Dedifferentiated amniotic fluid mesenchymal stem cell (primary cell): ENCODE measurements at regions not wholly inside any gene's neighbourhood (a gene's known extent, or its start where the extent isn't known, plus 50 kb on each side); places are given as distances from the start of the nearest gene placed in this dataset.

Experiments
- DNase-seq: peaks from one replicate; pipeline ENCODE4 v3.0.0-alpha.2; 2016; ENCODE audit errors: extremely low spot score

- no peak for DNase-seq
Measured at GRCh38 chr3:168653255-168653654, 557.5 kb upstream of the GOLIM4 start.

GRCh38 chr3:168648321-168648720 lies 552.6 kb upstream of the GOLIM4 start:
- DNase-seq: no peak

GRCh38 chr3:168647582-168647981 lies 551.9 kb upstream of the GOLIM4 start:
- no peak for DNase-seq

- no peak for DNase-seq
Measured at GRCh38 chr3:168645180-168645579, 549.5 kb upstream of the GOLIM4 start.

- no peak for DNase-seq
Measured at GRCh38 chr3:168628549-168628948, 532.8 kb upstream of the GOLIM4 start.

DNA sequence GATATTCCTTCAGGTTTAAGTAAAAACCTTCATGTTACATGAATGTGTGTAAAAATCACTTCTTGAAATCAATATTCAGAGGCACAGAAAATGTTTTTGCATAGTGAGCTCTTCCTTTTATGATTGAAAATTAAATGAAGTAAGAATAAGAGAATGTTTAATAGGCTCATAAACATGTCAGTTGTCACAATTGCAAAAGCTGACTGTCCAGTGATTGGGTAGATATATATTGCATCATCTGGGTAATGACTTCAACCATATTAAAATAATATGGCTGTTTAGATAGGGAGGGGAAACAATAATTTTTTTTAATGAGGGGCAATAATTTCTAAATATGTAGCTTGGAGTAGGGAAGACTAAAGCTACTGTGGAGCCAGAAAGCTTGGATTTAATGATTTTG lies 529.8 kb upstream of the GOLIM4 start:
- DNase-seq: no peak

DNA sequence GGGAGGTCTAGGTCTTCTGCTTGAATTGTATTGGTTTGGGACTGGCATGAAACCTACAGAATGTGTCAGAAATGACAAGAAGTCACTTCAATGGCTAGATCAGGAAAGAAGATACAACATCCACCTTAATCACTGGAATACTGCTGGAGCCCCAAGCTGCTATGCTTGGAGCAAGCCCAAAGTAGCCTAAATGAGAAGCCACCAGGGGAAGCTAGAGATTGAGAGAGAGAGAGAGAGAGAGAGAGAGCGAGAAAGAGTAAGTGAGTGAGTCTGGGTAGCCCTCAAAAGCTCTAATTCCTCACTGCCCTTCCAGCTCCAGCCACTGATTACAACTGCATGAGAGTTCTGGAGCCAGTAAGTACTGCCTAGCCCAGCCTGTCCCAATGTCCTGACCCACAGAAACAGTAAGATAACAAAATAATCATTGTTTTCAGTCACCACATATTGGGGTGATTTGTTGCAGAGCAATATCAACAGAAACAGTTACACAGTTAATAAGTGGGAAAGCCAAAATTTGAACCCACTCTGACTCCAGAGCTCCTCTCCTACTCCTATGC lies 529.2 kb upstream of the GOLIM4 start:
- no peak for DNase-seq

- DNase-seq: no peak
Measured at GRCh38 chr3:168624195-168624594, 528.5 kb upstream of the GOLIM4 start.

DNA sequence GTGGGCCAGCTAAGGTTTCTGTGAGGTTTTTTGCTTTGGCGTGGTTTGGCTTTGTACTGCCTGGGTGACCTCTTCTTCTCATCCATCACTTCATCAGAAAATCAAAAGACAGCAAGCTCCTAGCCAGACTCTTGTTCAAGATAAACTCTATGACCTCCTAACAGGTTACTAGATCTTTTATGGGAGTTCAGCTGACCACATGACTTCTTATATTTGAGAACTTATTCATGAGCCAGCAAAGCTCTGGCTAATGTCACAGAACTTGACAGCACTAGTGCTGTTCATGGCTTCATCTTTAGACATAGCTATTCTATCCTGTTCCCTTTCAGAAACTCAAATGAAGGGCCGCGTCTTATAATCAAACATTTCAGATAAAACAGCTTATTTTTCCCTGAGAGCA lies 527.1 kb upstream of the GOLIM4 start:
- no peak for DNase-seq

GRCh38 chr3:168620854-168621253 lies 525.1 kb upstream of the GOLIM4 start:
- no peak for DNase-seq

GRCh38 chr3:168618827-168619470 lies 523.2 kb upstream of the GOLIM4 start:
- no peak for DNase-seq

DNA sequence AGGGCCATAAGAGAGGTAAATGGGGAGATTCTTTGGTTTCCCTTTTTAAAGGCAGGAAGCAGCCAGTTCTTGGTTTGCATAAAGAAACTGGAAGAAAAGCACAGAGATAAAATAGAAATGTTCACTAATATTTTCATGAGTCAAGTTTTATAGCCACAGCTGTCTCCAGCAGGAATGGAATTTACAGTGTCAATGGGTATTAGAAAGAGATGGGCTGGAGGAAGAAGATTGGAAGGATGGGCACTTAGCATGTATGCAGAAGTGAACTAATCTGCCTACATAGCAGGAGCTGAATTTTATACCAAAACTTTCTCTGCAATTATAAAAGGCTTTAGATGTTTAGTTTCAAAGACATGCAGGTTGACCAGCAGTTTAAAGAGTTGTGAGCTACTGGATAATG lies 521.9 kb upstream of the GOLIM4 start:
- no peak for DNase-seq

- no peak for DNase-seq
Measured at GRCh38 chr3:168616915-168617314, 521.2 kb upstream of the GOLIM4 start.

DNA sequence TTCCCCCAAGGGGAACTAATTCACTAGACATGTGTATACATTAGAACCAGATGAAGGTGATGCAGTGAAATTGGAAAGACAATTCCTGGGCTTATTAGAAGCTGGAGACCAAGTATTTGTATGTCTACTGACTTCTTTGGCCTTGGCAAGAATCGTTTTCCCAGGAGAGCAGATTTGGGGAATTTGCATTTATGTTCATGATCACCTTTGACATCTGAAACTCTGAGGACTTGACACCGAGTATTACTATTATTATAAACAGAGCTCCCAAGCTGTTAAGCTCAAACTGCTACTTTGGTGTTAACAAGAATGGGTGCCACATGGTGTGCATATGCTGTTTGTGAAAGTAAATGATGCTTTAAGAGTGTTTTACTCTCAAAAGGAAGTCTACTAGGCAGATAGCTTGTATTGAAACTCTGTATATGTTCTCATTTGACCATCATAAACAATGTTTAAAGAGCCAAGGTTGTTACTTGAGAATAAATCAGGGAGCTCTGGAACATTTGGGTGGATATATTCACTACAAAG lies 519.8 kb upstream of the GOLIM4 start:
- no peak for DNase-seq

GRCh38 chr3:168613151-168613550 lies 517.4 kb upstream of the GOLIM4 start:
- no peak for DNase-seq

DNA sequence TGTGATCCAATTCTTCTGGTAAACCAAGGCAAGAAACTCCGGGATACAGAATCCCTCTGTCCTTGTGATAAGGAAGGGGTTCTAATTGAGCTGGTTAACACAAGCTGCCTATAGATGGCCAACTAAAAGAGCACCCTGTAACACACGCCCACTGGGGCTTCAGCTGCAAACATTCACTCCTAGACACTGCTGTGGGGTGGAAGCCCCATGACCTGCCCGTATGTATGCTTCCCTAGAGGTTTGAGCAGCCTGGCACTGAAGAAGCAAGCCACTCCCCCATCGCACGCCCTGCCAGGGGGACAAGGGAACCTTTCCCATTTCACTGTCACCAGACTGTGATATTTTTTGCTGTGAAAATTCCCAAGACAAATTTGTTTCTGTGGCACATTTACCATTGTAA lies 516.9 kb upstream of the GOLIM4 start:
- no peak for DNase-seq

DNA sequence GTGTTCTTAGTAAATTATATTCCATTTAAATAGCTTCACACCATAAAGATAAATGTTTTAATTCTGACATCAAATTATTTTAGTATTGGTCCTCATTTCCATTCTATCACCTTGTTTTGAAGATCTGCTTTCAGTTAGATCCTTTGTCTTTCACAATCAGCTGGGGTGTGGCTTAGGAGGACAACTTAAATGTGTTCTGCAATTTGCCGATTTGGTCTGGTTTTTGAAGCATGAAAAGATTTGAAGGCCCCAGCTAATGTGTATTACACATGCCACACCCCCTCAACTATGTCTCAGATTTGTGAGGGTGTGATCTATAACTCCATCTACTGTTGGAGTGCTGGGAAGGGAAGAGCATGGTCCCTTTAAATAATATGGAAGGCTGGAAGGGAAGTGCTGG lies 516.1 kb upstream of the GOLIM4 start:
- DNase-seq: no peak

DNA sequence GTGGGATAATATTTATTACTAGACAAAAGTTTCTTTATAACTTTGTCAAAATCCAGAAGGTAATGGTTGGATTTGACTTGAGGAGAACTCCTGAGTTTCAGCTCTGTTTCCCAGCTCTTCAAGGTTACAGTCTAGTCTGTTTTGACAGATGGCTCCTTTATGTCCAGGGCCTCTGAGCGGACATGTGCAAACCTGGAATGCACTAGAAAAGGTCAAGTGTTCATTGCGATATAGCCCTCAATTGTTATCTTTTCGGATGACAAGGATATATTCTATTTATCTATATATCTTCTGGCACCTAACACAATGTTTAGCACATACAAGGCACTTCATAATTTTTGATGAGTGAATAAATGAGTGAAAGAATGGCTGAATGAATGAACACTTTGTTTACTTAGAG lies 513.2 kb upstream of the GOLIM4 start:
- DNase-seq: no peak

GRCh38 chr3:168604767-168605166 lies 509.0 kb upstream of the GOLIM4 start:
- DNase-seq: peak; percentile 26

GRCh38 chr3:168598250-168598649 lies 502.5 kb upstream of the GOLIM4 start:
- DNase-seq: no peak

DNA sequence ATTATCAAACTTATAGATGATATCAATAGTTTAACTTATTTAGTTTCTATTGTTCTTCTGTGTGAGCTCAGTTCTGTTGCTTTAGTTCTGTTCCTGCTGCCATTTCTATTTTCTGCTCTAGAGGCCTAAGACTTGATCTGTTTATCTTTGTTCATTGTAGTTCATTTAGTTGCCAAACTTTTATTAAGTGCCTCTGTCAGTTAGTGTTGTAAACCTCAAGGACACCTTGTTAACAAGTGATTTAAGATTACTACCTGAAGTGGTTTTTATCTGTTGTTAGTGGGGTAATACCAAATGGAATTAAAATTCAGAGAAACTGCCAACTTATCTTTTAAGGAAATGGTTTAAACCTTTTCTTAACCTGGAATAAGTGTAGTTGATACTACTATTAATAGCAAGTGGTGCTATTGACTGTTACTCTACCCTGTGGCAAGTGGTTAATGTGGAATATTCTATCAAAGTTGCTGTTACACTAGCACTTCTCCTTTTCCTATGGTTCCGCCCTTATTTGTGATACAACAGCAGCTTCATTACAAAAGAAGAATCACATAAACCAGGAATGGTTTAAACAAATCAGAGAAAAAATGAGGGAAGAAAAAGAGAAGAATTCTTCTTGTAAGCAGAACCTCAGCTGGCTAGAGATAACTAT lies 500.6 kb upstream of the GOLIM4 start:
- DNase-seq: no peak

- no peak for DNase-seq
Measured at GRCh38 chr3:168591587-168591986, 495.9 kb upstream of the GOLIM4 start.

DNA sequence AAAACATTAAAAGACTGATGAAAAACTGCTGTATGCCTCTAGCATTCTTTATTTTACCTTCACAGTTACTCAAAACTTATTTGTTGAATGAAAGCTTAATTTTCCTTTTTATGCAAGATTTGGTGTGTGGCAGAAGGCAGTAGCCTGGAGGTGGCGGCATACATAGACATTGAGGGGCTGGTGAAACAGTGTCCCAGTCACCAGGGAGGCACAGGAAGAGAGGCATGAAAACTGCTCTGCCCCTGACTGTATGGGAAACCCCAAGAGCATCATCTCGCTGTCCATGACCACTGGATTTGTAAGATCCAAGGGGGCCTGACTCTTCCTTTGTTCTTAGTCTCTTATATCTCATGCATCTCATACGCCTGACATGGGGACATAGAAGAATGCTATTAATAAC lies 493.7 kb upstream of the GOLIM4 start:
- DNase-seq: no peak
